Stimulated activated CD4-positive, alpha-beta T cell treated with anti-CD3 and anti-CD28 coated beads, Interleukin-4, amount 100 ng/mL, for 4 hours (primary cell): ENCODE measurements at regions not wholly inside any gene's neighbourhood (a gene's known extent, or its start where the extent isn't known, plus 50 kb on each side); places are given as distances from the start of the nearest gene placed in this dataset.
"Not testable (repeated sequence)": the region's sequence is repeated elsewhere in the genome, so short reads cannot be mapped to it uniquely, and the experiment has no call there.

Experiments used
- DNase-seq, 2 experiments: peaks; one replicate each; pipeline ENCODE4 v3.0.0-alpha.2; 2020

- DNase-seq = no peak
Measured at GRCh38 chr1:214715126-214715525, 112.1 kb downstream of the CENPF start.

GRCh38 chr1:214717351-214717750 is 114.4 kb downstream of the CENPF start:
- DNase-seq = no peak

- DNase-seq = no peak
Measured at GRCh38 chr1:214718724-214719123, 115.7 kb downstream of the CENPF start.

GRCh38 chr1:214719207-214719606 is 116.2 kb downstream of the CENPF start:
- no peak for DNase-seq

GRCh38 chr1:214720561-214720960 is 117.6 kb downstream of the CENPF start:
- DNase-seq = no peak

- no peak for DNase-seq
Measured at GRCh38 chr1:214727274-214727673, 124.3 kb downstream of the CENPF start.

- no peak for DNase-seq
Measured at GRCh38 chr1:214739621-214740238, 136.7 kb downstream of the CENPF start.

GRCh38 chr1:214740471-214740870 is 137.5 kb downstream of the CENPF start:
- no peak for DNase-seq

GRCh38 chr1:214747050-214747635 is 144.1 kb downstream of the CENPF start:
- no peak for DNase-seq

- no peak for DNase-seq
Measured at GRCh38 chr1:214753236-214753852, 150.3 kb downstream of the CENPF start.

GRCh38 chr1:214761030-214761429 is 158.0 kb downstream of the CENPF start:
- DNase-seq = no peak

GRCh38 chr1:214762902-214763301 is 159.9 kb downstream of the CENPF start:
- no peak for DNase-seq

GRCh38 chr1:214764502-214764901 is 161.5 kb downstream of the CENPF start:
- no peak for DNase-seq

GRCh38 chr1:214767221-214767620 is 164.2 kb downstream of the CENPF start:
- no peak for DNase-seq

GRCh38 chr1:214769666-214770065 is 166.7 kb downstream of the CENPF start:
- DNase-seq = not testable (repeated sequence)

GRCh38 chr1:214777364-214777763 is 174.4 kb downstream of the CENPF start:
- DNase-seq = no peak

- no peak for DNase-seq
Measured at GRCh38 chr1:214791961-214792360, 189.0 kb downstream of the CENPF start.

GRCh38 chr1:214792527-214793186 is 189.7 kb downstream of the CENPF start:
- DNase-seq = no peak

GRCh38 chr1:214793708-214794107 is 190.7 kb downstream of the CENPF start:
- DNase-seq = no peak

- DNase-seq = no peak
Measured at GRCh38 chr1:214801191-214801590, 198.2 kb downstream of the CENPF start.

- DNase-seq = no peak
Measured at GRCh38 chr1:214808845-214809460, 206.0 kb downstream of the CENPF start.

- DNase-seq = no peak
Measured at GRCh38 chr1:214816603-214817002, 213.6 kb downstream of the CENPF start.

- no peak for DNase-seq
Measured at GRCh38 chr1:214823311-214824117, 220.5 kb downstream of the CENPF start.
